ENCODE measurements at regions not wholly inside any gene's neighbourhood (a gene's known extent, or its start where the extent isn't known, plus 50 kb on each side); places are given as distances from the start of the nearest gene placed in this dataset.

- TF ChIP-seq POLR2A (IDR thresholded peaks at IDR 0.05), result no peak
- no peak for TF ChIP-seq CTCF (IDR thresholded peaks at IDR 0.05)
Observed at GRCh38 chr2:104685591-104685990, 168.3 kb upstream of the POU3F3 start.

Data from uterus (tissue), 2 donors.